LNCaP clone FGC (cell line): ENCODE measurements at regions not wholly inside any gene's neighbourhood (a gene's known extent, or its start where the extent isn't known, plus 50 kb on each side); places are given as distances from the start of the nearest gene placed in this dataset.

Experiments used
- DNase-seq: peaks from one replicate; pipeline ENCODE4 v3.0.0-alpha.2; 2011; ENCODE audit warnings: low read depth
- H3K4me3 ChIP-seq: 2 replicates; pipeline ENCODE4 v1.5.1; 2011; ENCODE audit warnings: mild to moderate bottlenecking, low read depth, low read length, control low read depth
- TF ChIP-seq, protein P1 (sequence below): IDR thresholded peaks from 2 replicates; pipeline ENCODE4 v1.5.1; 2012; ENCODE audit warnings: mild to moderate bottlenecking; ENCODE audit not compliant: control insufficient read depth, insufficient read depth; ENCODE audit errors: extremely low read depth

DNA sequence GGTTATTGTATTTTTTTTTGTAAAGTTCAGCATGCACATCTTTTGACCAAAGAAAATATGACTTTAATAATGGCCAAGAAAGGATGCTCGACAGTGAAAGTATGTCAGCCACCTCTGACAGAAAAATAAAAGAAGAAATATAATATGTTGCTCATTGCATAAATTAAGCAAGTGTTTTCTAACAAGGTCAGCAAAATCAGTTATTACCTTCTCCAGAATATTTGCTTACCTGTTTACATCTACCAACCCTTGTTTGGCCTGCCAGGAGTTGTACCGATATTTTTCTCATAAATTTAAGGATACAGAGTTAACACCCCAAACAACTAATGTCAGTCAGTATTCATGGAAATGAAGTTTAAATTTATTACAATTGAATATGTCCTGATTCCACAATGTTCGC is 685.4 kb downstream of the PLA2G4A start:
- no peak overlapping the region for H3K4me3 ChIP-seq
- TF ChIP-seq, protein P1, sequence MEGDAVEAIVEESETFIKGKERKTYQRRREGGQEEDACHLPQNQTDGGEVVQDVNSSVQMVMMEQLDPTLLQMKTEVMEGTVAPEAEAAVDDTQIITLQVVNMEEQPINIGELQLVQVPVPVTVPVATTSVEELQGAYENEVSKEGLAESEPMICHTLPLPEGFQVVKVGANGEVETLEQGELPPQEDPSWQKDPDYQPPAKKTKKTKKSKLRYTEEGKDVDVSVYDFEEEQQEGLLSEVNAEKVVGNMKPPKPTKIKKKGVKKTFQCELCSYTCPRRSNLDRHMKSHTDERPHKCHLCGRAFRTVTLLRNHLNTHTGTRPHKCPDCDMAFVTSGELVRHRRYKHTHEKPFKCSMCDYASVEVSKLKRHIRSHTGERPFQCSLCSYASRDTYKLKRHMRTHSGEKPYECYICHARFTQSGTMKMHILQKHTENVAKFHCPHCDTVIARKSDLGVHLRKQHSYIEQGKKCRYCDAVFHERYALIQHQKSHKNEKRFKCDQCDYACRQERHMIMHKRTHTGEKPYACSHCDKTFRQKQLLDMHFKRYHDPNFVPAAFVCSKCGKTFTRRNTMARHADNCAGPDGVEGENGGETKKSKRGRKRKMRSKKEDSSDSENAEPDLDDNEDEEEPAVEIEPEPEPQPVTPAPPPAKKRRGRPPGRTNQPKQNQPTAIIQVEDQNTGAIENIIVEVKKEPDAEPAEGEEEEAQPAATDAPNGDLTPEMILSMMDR = no peak
- no peak for DNase-seq

DNA sequence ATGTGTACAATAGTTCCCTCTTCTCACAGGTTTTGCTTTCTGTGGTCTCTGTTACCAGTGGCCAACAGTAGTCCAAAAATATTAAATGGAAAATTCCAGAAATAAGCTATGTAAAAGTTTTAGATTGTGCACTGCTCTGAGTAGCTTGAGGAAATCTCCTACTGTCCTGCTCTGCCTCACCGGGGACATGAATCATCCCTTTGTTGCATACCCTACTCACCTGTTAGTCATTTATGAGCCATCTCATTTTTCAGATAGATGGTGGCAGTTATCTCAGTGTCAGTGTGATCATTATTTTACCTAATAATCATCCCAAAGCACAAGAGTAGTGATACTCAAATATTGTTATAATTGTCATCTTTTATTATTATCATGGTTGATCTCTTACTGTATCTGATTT is 688.1 kb downstream of the PLA2G4A start:
- TF ChIP-seq, protein P1 = no peak
- no peak overlapping the region for H3K4me3 ChIP-seq
- DNase-seq = no peak

DNA sequence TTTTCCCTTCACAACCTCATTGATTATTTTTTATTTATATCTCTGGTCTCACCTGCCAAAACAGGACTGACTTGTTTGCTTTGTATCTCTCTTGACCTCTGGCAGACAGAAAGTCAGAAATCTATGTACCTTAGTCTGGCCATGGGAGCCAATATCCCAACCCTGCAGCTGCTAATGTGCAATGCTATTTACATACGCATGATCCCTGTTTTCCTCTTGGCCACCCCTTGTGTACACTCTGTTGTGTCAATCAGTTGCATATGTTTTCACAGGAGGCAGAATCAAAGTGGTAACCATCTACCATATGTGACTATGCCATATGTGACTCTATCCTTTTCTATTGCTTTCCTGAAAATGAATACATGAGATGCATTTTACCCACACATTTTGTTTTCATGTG is 688.8 kb downstream of the PLA2G4A start:
- TF ChIP-seq, protein P1 = no peak
- peak; percentile 97 for DNase-seq
- H3K4me3 ChIP-seq = no peak overlapping the region

DNA sequence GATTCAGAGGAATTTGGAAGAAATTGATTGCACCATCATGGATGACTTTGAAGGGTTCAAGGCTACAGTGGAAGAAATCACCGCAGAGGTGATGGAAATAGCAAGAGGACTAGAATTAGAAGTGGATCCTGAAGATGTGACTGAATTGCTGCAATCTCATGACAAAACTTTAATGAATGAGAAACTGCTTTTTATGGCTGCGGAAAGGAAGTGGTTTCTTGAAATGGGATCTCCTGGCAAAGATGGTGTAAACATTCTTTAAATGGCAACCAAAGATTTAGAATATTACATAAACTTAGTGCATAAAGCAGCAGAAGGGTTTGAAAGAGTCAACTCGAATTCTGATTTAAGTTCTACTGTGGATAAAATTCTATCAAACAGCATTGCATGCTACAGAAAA is 698.6 kb downstream of the PLA2G4A start:
- DNase-seq = no peak
- TF ChIP-seq, protein P1 = no peak
- no peak overlapping the region for H3K4me3 ChIP-seq

DNA sequence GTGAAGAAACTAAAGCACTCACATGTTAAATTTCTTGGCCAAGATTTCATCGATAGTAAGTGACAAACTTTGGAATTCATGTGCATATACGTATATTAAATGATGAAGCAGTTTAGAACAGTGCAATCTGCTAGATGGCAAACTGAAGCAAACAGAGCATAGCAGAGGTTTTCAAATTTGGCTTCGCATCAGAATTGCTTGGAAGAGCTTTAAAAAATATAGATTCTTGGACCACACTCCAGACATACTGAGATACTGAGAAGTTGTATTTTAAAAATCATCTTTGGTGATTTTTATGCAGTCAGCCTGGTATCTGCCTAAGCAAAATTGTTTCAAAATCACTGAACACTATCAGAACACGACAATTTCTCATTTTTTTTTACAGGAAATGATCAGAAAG is 709.2 kb downstream of the PLA2G4A start:
- DNase-seq = no peak
- H3K4me3 ChIP-seq = no peak overlapping the region
- TF ChIP-seq, protein P1 = no peak

DNA sequence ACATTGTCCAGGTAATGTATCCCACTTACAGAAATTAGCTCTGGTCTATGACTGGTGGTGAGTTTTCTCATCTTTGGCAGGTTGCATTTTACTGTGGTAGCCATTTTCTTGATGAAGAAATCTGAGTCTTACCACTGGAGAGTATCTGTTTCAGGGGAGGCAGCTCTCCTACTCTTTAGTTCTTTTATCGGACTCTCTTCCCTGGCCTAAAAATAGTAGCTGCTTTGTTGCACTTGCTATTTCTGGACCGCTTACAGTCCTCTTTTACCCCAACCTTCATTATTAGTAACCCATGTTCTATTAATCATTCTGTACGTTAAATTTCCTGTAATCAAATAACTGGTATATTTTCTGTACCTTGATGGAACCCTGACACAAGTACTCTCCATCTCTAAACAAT is 720.8 kb downstream of the PLA2G4A start:
- no peak overlapping the region for H3K4me3 ChIP-seq
- TF ChIP-seq, protein P1 = no peak
- no peak for DNase-seq

DNA sequence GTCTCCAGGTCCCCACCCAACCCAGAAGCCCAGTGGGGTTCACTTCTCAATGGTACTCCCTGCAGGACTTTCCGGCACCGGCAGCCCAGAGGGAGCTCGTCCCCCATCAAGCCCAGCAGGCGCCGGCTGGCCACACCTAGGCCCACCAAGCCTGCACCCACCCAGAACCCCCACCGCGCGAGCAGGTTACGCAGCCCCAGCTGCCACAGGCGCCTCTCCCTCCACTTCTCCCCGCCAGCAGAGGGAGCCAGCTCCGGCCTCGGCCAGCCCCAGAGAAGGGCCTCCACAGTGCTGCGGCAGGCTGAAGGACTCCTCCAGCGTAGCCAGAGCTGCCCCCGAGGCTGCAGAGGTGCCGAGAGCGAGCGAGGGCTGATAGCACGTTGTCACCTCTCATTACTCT is 722.3 kb downstream of the PLA2G4A start:
- H3K4me3 ChIP-seq = no peak overlapping the region
- DNase-seq = no peak
- TF ChIP-seq, protein P1 = no peak
